ENCODE measurements at regions not wholly inside any gene's neighbourhood (a gene's known extent, or its start where the extent isn't known, plus 50 kb on each side); places are given as distances from the start of the nearest gene placed in this dataset.
"Not testable (repeated sequence)": the region's sequence is repeated elsewhere in the genome, so short reads cannot be mapped to it uniquely, and the experiment has no call there.

GRCh38 chr10:94085766-94086437, 92.2 kb downstream of the PLCE1 start:
- no peak for DNase-seq (ENCODE audit: low read depth in 3 of 3)

DNA sequence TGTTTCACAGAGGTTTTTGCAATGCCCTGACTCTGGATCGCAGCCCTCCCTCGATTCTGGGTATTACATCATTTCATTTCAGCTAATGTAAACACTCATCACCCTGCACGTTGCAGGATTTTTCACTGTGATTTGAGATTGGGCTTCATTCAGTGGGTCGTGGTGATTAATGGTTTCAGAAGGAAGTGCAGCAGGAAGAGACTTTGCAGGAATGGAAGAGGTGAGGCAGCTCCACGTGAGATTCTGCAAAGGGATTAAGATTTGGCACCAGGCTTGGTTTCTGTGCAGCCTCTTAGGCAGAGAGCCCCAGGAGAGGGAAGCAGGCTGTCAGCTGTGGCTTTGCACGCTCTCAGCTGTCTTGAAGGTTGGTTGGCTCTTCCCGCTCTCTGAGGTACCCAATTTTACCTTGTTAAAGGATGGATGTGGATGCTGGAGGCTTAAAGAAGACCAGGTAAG, 95.2 kb downstream of the PLCE1 start:
- DNase-seq (ENCODE audit: low read depth in 3 of 3): no peak

- no peak for DNase-seq (ENCODE audit: low read depth in 3 of 3)
These were observed 97.9 kb downstream of the PLCE1 start for GRCh38 chr10:94091649-94092048.

DNA sequence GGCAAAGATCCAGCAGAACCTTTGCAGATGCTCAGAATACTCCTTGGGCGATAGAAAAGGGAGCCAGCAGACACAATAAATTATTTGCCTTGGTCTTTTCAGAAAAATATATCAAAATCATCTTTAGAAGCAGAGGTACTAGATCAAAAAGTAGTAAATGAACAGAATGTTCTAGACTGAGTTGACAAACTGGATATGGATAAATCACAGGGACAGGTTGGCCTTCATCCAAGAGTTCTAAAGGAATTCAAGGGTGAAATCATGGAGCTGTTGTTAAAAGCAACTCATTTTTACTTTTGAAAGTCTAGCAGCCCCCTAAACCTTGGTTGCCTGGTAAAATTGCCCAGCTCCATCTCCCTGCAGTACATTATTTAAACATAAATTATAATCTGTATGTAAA, 99.1 kb downstream of the PLCE1 start:
- DNase-seq (ENCODE audit: low read depth in 3 of 3): no peak

GRCh38 chr10:94093286-94093905, 99.7 kb downstream of the PLCE1 start:
- no peak for DNase-seq (ENCODE audit: low read depth in 3 of 3)

- DNase-seq (ENCODE audit: low read depth in 3 of 3): no peak
These were observed 100.8 kb downstream of the PLCE1 start for GRCh38 chr10:94094540-94094939.

DNA sequence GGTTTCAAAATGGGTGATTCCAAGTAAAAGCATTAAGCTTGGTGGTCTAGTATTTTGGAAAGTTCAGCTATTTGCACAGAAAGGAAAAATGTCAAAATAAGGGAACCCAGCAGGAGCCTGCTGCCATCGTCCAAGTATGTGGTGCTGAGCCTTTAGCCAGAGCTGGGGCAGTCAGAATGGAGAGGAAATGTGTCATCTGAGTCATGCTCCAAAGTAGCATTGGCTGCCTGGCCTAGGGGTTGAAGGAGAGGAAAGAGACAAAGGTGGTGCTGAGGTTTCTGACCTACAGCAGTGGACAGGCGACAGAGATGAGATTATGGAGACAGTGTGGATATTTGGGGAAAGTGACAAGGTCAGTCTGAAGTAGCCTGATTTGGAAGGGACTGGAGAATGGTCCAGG, 103.9 kb downstream of the PLCE1 start:
- DNase-seq (ENCODE audit: low read depth in 3 of 3): no peak

DNA sequence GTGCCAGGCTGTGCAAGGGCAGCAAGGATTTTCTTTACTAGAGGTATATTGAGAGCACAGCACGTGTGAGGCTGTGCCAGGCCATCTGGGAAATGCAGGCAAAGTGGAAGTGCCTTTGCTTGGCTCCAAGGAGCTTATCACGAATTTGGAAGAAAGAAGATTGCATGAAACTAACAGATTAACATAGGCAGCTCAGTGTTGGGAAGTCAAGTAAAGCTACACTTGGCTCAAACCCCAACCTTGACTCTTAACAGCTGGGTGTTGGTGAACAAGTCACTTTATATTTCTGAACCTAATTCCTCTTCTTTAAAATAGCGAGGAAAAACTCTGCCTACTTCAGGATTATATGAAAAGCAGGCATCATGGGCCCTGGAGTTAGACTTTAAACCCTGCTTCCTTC, 105.2 kb downstream of the PLCE1 start:
- no peak for DNase-seq (ENCODE audit: low read depth in 3 of 3)

DNA sequence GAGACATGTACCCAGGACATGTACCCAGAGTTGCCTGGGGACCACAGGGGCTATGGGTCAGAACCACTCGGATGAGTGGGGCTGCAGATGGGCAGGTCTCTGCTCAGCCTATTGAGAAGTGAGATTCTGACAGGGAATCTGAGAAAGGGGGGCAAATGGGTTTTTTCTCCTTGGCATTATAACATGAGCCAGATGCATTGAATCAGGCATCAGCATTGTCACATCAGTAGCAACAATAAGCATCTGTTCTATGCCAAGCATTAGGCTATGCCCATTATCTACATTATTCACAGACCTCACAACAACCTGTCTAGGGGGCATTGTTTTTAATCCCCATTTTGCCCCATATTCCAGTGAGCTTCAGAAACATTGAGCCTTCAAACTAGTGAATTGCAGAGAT, 108.2 kb downstream of the PLCE1 start:
- DNase-seq (ENCODE audit: low read depth in 3 of 3): no peak

DNA sequence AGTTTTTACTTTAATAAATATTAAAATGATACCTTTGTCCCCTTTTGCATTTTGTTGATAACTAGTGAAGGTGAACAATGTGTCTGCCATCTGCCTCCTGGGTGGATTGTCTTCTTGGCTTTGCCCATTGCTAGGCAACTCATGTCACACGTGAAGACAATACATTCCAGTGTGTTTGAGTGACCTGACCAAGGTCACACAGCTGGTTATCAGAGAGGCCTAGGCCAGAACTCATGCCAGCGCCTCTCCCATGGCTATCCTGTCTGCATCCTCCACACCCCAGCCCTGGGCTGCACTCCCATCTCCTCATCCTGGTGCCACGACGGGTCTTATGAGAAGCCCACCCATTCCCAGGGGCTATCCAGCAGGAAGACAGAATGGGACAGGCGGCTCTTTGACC, 108.7 kb downstream of the PLCE1 start:
- no peak for DNase-seq (ENCODE audit: low read depth in 3 of 3)

DNA sequence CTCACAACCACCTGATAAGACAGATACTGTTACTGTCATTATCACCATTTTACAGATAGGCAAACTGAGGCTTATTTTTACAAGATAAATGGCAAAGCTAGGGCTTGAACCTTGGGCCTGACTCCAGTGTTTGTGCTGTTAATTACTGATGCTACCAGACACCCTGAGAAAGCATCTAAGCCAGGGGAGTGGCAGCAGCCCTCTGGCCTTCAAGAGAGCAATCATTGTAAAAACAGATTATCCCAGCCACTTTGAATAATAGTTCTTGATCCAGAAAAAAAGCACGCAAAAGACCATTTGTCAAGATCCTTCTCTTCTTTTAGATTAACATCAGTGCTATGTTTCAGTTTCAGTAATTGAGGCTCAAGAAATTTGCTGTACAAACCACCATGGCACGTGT, 109.5 kb downstream of the PLCE1 start:
- no peak for DNase-seq (ENCODE audit: low read depth in 3 of 3)

DNA sequence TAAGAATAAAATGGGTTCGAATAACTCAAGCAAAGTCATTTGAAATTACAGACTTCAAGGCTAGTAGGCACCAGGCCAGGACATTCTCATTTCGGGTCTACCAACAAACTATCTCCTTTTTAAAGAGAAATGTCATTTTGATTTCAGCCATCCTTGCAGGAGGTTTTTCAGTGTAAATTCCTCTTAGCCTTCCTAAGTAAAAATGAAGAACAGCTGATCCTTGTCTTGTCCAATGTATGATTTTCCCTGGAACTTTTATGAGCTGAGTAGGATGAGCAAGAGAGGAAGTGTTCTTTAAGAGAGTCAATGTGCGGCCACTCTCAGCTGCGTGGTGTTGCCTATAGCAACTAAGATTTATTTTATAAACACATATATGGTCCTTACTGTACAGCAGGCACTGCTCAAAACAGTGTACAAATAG, 110.1 kb downstream of the PLCE1 start:
- DNase-seq (ENCODE audit: low read depth in 3 of 3): no peak

DNA sequence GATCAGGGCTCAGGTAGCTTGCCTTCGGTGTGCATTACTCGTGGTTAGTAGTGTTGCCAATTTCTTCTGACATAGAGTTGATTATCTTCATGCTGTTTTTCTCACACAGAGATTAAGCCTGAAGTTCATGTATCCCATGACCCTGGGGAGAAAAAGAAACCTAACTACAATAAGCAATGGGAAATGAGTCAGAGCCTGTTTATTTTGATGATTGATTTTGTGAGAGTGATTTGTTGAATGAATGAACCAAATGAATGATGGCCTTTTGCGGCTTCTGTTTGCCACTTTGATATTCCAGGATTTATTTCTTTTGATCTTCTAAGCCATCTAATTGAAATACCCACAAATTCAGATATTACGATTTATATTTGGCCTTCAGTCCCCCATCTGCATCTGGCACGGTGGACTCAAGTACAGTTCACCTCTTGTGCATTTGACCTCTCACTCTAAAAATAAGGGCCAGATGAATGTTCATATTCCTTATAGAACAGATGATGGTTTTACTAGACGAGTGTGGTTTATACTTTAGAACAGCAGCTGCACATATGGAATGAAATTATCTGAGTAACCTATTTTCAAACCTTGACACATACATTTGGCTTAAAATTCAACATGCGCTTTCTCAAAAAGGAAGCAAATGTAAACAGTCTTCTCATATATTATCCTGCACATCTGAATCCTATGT, 110.7 kb downstream of the PLCE1 start:
- DNase-seq (ENCODE audit: low read depth in 3 of 3): no peak

DNA sequence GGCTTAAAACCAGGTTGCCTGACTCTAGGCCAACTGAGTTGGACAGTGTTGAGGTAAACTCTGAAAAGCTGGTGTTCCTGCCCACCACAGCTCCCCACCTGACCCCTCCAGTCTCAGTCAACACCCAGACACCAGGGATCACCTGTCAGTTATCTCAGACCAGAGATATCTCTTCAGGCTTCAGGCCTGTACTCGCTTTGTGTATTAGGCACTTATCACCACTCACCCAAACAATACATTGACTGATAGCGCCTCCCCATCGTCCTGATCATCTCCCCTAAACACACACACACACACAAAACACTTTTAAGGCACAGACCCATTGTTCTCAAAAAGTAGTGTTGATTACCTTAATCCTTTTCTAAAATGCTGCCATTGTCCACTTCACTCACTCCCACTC, 111.5 kb downstream of the PLCE1 start:
- DNase-seq (ENCODE audit: low read depth in 3 of 3): no peak

DNA sequence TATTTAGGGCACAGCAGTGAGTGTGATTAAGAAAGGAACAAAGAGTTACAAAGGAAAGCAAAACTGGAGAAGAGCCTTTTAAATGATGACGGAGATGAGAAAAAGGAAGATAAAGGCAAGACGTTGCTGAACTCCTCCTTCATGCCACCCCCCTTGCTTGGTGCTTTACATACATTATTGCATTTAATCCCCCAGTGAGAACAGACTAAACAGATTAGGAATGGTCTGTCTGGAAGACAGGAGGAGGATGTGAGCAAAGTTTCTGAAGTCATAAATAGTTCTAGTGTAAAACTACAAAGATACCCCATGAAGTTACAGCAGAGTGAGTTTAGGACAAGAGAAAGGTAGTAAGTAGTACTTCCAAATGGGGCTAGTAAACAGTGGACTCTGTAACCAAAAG, 113.5 kb downstream of the PLCE1 start:
- no peak for DNase-seq (ENCODE audit: low read depth in 3 of 3)

DNA sequence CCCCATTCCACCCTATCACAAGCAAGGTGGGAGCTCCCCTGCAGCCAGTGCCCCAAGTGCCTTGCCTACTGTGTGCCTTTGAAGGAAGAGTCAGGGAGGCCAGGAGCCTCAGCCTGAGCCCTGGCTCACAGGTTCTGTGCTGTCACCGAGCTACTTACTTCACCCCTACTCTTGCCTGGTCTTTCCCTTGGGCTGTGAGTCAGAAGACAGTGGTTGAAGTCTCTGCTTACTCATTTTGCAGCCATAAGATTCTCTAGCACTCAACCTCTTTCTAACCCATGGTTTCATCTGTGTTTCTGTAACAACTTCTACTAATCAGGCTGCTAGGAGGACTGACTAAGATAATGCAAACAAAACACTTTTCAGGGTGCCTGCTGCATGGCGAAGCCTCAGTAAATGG, 114.5 kb downstream of the PLCE1 start:
- DNase-seq (ENCODE audit: low read depth in 3 of 3): no peak

DNA sequence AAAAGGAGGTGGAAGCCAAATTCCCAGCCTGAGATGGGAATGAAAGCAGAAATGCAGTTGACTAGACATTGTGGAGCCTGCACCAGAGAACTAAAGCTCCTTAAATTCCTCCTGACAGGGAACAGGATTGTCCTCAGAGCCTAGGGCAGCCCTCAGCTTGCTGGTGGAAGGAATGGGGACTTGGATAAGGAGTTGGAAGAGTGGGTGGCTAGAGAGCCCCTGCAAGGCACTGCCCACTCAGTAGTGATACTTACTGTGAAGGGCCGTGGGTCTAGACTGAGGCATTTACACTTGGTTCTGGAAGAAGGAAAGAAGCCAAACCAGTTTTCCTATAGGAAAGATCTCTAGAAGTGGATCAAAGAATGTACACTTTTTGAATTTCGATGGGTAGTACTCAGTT, 117.6 kb downstream of the PLCE1 start:
- no peak for DNase-seq (ENCODE audit: low read depth in 3 of 3)

DNA sequence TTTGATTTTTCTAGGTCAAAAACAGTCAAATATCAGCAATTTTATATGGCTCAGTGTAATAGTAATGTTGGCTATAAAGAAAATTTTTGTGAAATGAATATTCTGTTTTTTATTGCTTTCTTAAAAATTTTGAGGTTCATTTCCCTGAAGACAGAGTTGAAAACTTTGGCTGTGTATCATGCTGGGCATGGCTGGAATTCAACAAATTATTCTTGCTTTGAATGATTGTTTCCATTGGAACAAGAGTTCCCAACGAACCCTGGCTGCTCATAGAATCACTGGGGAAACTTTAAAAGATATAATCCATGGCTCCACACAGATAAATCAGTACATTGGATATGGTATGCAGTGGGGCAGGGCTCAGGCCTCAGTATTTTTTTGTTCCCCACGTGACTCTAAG, 118.6 kb downstream of the PLCE1 start:
- no peak for DNase-seq (ENCODE audit: low read depth in 3 of 3)

- no peak for DNase-seq (ENCODE audit: low read depth in 3 of 3)
These were observed 122.0 kb downstream of the PLCE1 start for GRCh38 chr10:94115725-94116124.

DNA sequence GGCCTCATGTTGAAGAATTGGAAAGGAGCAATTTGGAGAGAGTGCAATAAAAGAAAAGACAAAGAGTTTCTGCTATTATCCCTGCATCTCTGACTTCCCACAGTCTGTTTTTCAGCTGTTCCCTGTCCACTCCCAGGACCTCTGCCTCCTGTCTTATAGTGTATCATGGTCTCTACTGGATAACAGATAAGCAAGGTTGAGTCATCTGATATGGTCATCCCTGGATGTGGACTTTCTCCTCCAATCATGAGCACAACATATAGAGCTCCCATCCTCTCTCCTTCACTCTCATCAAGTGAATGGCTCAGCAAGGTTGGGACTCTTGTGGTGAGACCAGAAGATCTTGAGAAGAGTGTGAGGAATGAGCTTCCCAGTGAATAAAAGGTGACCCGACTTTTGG, 123.1 kb downstream of the PLCE1 start:
- no peak for DNase-seq (ENCODE audit: low read depth in 3 of 3)

GRCh38 chr10:94122211-94122610, 128.5 kb downstream of the PLCE1 start:
- no peak for DNase-seq (ENCODE audit: low read depth in 3 of 3)

- no peak for DNase-seq (ENCODE audit: low read depth in 3 of 3)
These were observed 129.7 kb downstream of the PLCE1 start for GRCh38 chr10:94123258-94123995.

GRCh38 chr10:94124147-94124546, 130.4 kb downstream of the PLCE1 start:
- not testable (repeated sequence) for DNase-seq (ENCODE audit: low read depth in 3 of 3)
